ENCODE measurements at regions not wholly inside any gene's neighbourhood (a gene's known extent, or its start where the extent isn't known, plus 50 kb on each side); places are given as distances from the start of the nearest gene placed in this dataset.
"Not testable (repeated sequence)": the region's sequence is repeated elsewhere in the genome, so short reads cannot be mapped to it uniquely, and the experiment has no call there.

GRCh38 chr5:148744380-148744779 lies 82.0 kb upstream of the ADRB2 start:
- not testable (repeated sequence) for DNase-seq

- DNase-seq = no peak
These were observed 79.4 kb upstream of the ADRB2 start for GRCh38 chr5:148746826-148747535.

GRCh38 chr5:148747536-148747906 lies 78.9 kb upstream of the ADRB2 start:
- no peak for DNase-seq

GRCh38 chr5:148748702-148749392 lies 77.6 kb upstream of the ADRB2 start:
- no peak for DNase-seq

- no peak for DNase-seq
These were observed 75.8 kb upstream of the ADRB2 start for GRCh38 chr5:148750614-148751013.

- DNase-seq = no peak
These were observed 75.4 kb upstream of the ADRB2 start for GRCh38 chr5:148751025-148751424.

- not testable (repeated sequence) for DNase-seq
These were observed 74.0 kb upstream of the ADRB2 start for GRCh38 chr5:148752375-148752774.

GRCh38 chr5:148759101-148759500 lies 67.3 kb upstream of the ADRB2 start:
- no peak for DNase-seq

GRCh38 chr5:148760945-148761638 lies 65.3 kb upstream of the ADRB2 start:
- peak; percentile 45 for DNase-seq

GRCh38 chr5:148763996-148764395 lies 62.4 kb upstream of the ADRB2 start:
- no peak for DNase-seq

- DNase-seq = no peak
These were observed 61.4 kb upstream of the ADRB2 start for GRCh38 chr5:148765061-148765460.

- DNase-seq = no peak
These were observed 57.5 kb upstream of the ADRB2 start for GRCh38 chr5:148768806-148769415.

- DNase-seq = no peak
These were observed 56.5 kb upstream of the ADRB2 start for GRCh38 chr5:148769941-148770340.

GRCh38 chr5:148774313-148774712 lies 52.1 kb upstream of the ADRB2 start:
- no peak for DNase-seq

- DNase-seq = no peak
These were observed 50.1 kb upstream of the ADRB2 start for GRCh38 chr5:148776261-148776660.

Measured in activated CD4-positive, alpha-beta T cell treated with anti-CD3 and anti-CD28 coated beads, Interleukin-2, amount 50 U/mL, for 16 hours (primary cell).